H1 (cell line): ENCODE measurements at regions not wholly inside any gene's neighbourhood (a gene's known extent, or its start where the extent isn't known, plus 50 kb on each side); places are given as distances from the start of the nearest gene placed in this dataset.

ENCODE experiments used
- CBX5 ChIP-seq: fragments of 300-800, 300-1000 bp; sonication (generic); IDR thresholded peaks from 2 replicates; pipeline ENCODE4 v1.7.1; 2016; ENCODE audit warnings: antibody characterized with exemption, low read length, low read depth
- EP300 ChIP-seq, 2 experiments: IDR thresholded peaks; 1 replicate in 1 of 2; 2 replicates in 1 of 2; pipeline ENCODE4 v1.6.1; 2011 to 2012; ENCODE audit warnings: low read depth in 2 of 2, low read length in 2 of 2, mild to moderate bottlenecking in 2 of 2, borderline replicate concordance in 1 of 2, inconsistent platforms in 1 of 2, moderate library complexity in 1 of 2
- EZH2 ChIP-seq: fragments of 200-600 bp; sonication (generic); IDR thresholded peaks from 2 replicates; pipeline ENCODE4 v1.7.1; 2012; ENCODE audit warnings: low read depth, mild to moderate bottlenecking, moderate library complexity, low read length, inconsistent platforms; ENCODE audit not compliant: severe bottlenecking
- POLR2A ChIP-seq, 2 experiments: IDR thresholded peaks; 1 replicate in 1 of 2; 2 replicates in 1 of 2; pipeline ENCODE4 v1.6.1; 2011; ENCODE audit warnings: low read depth in 2 of 2, low read length in 2 of 2, mild to moderate bottlenecking in 2 of 2; ENCODE audit errors: control extremely low read depth in 1 of 2
- POLR2AphosphoS5 ChIP-seq: IDR thresholded peaks from 2 replicates; pipeline ENCODE4 v1.6.1; 2011; ENCODE audit warnings: low read depth, low read length
- SP1 ChIP-seq: IDR thresholded peaks from 2 replicates; pipeline ENCODE4 v1.6.1; 2011; ENCODE audit warnings: low read depth, low read length
- SUZ12 ChIP-seq: fragments of 200-600 bp; sonication (generic); IDR thresholded peaks from 2 replicates; pipeline ENCODE4 v1.6.1; 2012; ENCODE audit warnings: mild to moderate bottlenecking, inconsistent platforms, low read length, moderate library complexity, mixed read lengths
- TF ChIP-seq, protein P1 (sequence below), 3 experiments: IDR thresholded peaks; 1 replicate in 2 of 3; 2 replicates in 1 of 3; pipeline versions ENCODE4 v1.5.1 to v1.6.1; 2011; ENCODE audit warnings: low read length in 3 of 3, mild to moderate bottlenecking in 3 of 3, inconsistent platforms in 2 of 3, low read depth in 1 of 3, moderate library complexity in 1 of 3; ENCODE audit not compliant: insufficient read depth in 1 of 3; ENCODE audit errors: control extremely low read depth in 1 of 3

DNA sequence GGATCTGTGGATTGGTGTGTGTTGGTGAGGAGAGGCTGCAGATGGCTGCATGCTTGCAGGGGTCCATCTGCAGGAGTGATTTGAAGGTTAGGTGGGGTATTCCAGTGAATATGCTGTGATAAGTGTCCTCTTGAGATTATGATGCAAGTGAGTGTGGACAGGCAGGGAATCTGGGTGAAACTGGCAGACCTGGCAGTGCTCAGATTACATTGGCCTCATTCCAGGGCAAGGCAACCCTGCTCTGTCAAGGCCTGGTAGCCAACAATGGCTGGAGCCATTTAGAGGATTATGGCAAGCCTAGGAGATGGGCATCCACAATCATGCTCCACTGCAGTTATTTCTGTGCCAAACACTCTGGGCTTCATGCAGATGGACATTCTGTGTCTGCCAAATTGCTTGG is 113.9 kb downstream of the RTL3 start:
- TF ChIP-seq SUZ12: no peak
- TF ChIP-seq POLR2A (IDR thresholded peaks at IDR 0.05; ENCODE audit: control extremely low read depth in 1 of 2, low read depth in 2 of 2, low read length in 2 of 2): no peak
- TF ChIP-seq, protein P1, sequence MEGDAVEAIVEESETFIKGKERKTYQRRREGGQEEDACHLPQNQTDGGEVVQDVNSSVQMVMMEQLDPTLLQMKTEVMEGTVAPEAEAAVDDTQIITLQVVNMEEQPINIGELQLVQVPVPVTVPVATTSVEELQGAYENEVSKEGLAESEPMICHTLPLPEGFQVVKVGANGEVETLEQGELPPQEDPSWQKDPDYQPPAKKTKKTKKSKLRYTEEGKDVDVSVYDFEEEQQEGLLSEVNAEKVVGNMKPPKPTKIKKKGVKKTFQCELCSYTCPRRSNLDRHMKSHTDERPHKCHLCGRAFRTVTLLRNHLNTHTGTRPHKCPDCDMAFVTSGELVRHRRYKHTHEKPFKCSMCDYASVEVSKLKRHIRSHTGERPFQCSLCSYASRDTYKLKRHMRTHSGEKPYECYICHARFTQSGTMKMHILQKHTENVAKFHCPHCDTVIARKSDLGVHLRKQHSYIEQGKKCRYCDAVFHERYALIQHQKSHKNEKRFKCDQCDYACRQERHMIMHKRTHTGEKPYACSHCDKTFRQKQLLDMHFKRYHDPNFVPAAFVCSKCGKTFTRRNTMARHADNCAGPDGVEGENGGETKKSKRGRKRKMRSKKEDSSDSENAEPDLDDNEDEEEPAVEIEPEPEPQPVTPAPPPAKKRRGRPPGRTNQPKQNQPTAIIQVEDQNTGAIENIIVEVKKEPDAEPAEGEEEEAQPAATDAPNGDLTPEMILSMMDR (IDR thresholded peaks at IDR 0.05; ENCODE audit: control extremely low read depth in 1 of 3, insufficient read depth in 1 of 3, low read depth in 1 of 3, low read length in 3 of 3): no peak
- no peak for TF ChIP-seq EZH2
- TF ChIP-seq CBX5: no peak
- TF ChIP-seq POLR2AphosphoS5: no peak
- TF ChIP-seq SP1: no peak
- no peak for TF ChIP-seq EP300 (IDR thresholded peaks at IDR 0.05; ENCODE audit: borderline replicate concordance in 1 of 2, low read depth in 2 of 2, low read length in 2 of 2)
